IMR-90 (cell line): ENCODE measurements at regions not wholly inside any gene's neighbourhood (a gene's known extent, or its start where the extent isn't known, plus 50 kb on each side); places are given as distances from the start of the nearest gene placed in this dataset.

Source experiments
- ATAC-seq: fragments of 200-7000 bp; cut with Tn5 transposase; 2 replicates; pipeline ENCODE4 v1.9.1; 2020; ENCODE audit warnings: low read depth, mild to moderate bottlenecking, moderate library complexity
- BruUV-seq: library from RNA; stranded (reverse); fragments of 400-500 nt; replicated peaks from 2 replicates; lab custom pipeline; 2021; lab: Mats Ljungman, UMichigan
- CTCF ChIA-PET: fragments of 300-600 bp; formaldehyde crosslinking; extraction: SDS; loops from one replicate; lab custom pipeline; 2021; ENCODE audit warnings: antibody characterized with exemption; lab: Yijun Ruan, JAX
- POLR2A ChIA-PET: fragments of 300-600 bp; sonication (Branson Sonifier 250); formaldehyde crosslinking; loops from one replicate; lab custom pipeline; 2022; ENCODE audit warnings: antibody characterized with exemption; ENCODE audit not compliant: unreplicated experiment; lab: Charles Lee
- DNase-seq: peaks from one replicate; pipeline ENCODE4 v3.0.0; 2013
- H2AFZ ChIP-seq: replicated peaks from 2 replicates; pipeline ENCODE3; 2013; ENCODE audit warnings: low read length, mild to moderate bottlenecking; ENCODE audit not compliant: poor library complexity
- H2AK5ac ChIP-seq: 2 replicates; pipeline ENCODE4 v1.6.1; 2013; ENCODE audit warnings: low read depth, low read length, inconsistent platforms
- H2AK9ac ChIP-seq: replicated peaks from 2 replicates; pipeline ENCODE3; 2013; ENCODE audit warnings: mild to moderate bottlenecking, low read depth, low read length, moderate library complexity; ENCODE audit not compliant: poor library complexity
- H2BK120ac ChIP-seq: 2 replicates; pipeline ENCODE4 v1.6.1; 2013; ENCODE audit warnings: low read depth, low read length, inconsistent platforms
- H2BK15ac ChIP-seq: 3 replicates; pipeline ENCODE4 v1.6.1; 2013; ENCODE audit warnings: low read depth, low read length, inconsistent platforms
- H2BK20ac ChIP-seq: 2 replicates; pipeline ENCODE4 v1.6.1; 2013; ENCODE audit warnings: low read depth, mild to moderate bottlenecking, inconsistent platforms, low read length, moderate library complexity
- H2BK5ac ChIP-seq: 2 replicates; pipeline ENCODE4 v1.6.1; 2013; ENCODE audit warnings: mild to moderate bottlenecking, low read depth, low read length, inconsistent platforms; ENCODE audit not compliant: poor library complexity, severe bottlenecking
- H3K14ac ChIP-seq: replicated peaks from 2 replicates; pipeline ENCODE4 v1.6.1; 2013; ENCODE audit warnings: low read depth, low read length, inconsistent platforms
- H3K18ac ChIP-seq: 2 replicates; pipeline ENCODE4 v1.6.1; 2013; ENCODE audit warnings: low read depth, low read length, control low read depth
- H3K23ac ChIP-seq: 2 replicates; pipeline ENCODE4 v1.6.1; 2013; ENCODE audit warnings: low read depth, low read length, inconsistent platforms
- H3K27ac ChIP-seq: 2 replicates; pipeline ENCODE4 v1.5.1; 2013; ENCODE audit warnings: mild to moderate bottlenecking, control low read depth, low read length; ENCODE audit not compliant: insufficient read depth
- H3K27me3 ChIP-seq: 2 replicates; pipeline ENCODE4 v1.6.1; 2013; ENCODE audit warnings: low read length; ENCODE audit not compliant: control insufficient read depth, insufficient read depth
- H3K36me3 ChIP-seq: 2 replicates; pipeline ENCODE4 v1.6.1; 2013; ENCODE audit warnings: low read length, mixed read lengths; ENCODE audit not compliant: control insufficient read depth, insufficient read depth
- H3K4ac ChIP-seq: 2 replicates; pipeline ENCODE4 v1.6.1; 2013; ENCODE audit warnings: low read depth, low read length, inconsistent platforms
- H3K4me1 ChIP-seq: 2 replicates; pipeline ENCODE4 v1.6.1; 2013; ENCODE audit warnings: low read length, mixed read lengths; ENCODE audit not compliant: control insufficient read depth, insufficient read depth
- H3K4me2 ChIP-seq: 2 replicates; pipeline ENCODE4 v1.6.1; 2013; ENCODE audit warnings: low read depth, mild to moderate bottlenecking, control low read depth, low read length, moderate library complexity
- H3K4me3 ChIP-seq: 2 replicates; pipeline ENCODE4 v1.5.1; 2013; ENCODE audit warnings: low read depth, mild to moderate bottlenecking, control low read depth, low read length, moderate library complexity; ENCODE audit not compliant: insufficient read depth
- H3K56ac ChIP-seq: 2 replicates; pipeline ENCODE4 v1.6.1; 2013; ENCODE audit warnings: low read length, inconsistent platforms; ENCODE audit not compliant: insufficient read depth; ENCODE audit errors: extremely low read depth
- H3K79me1 ChIP-seq, 2 experiments: 2 replicates each; pipeline ENCODE4 v1.6.1; 2013; ENCODE audit warnings: low read length in 2 of 2, inconsistent platforms in 1 of 2, low read depth in 1 of 2
- H3K9ac ChIP-seq: 2 replicates; pipeline ENCODE4 v1.6.1; 2013; ENCODE audit warnings: low read depth, low read length, control low read depth
- H3K9me1 ChIP-seq: 2 replicates; pipeline ENCODE4 v1.6.1; 2013; ENCODE audit warnings: low read length, inconsistent platforms; ENCODE audit not compliant: insufficient read depth
- H3K9me3 ChIP-seq: 2 replicates; pipeline ENCODE4 v1.6.1; 2013; ENCODE audit warnings: low read length; ENCODE audit not compliant: control insufficient read depth, insufficient read depth
- H4K20me1 ChIP-seq: 2 replicates; pipeline ENCODE4 v1.6.1; 2013; ENCODE audit warnings: low read length, inconsistent platforms; ENCODE audit not compliant: insufficient read depth
- H4K5ac ChIP-seq: 2 replicates; pipeline ENCODE4 v1.6.1; 2013; ENCODE audit warnings: mild to moderate bottlenecking, low read depth, low read length, control low read depth
- H4K8ac ChIP-seq, 2 experiments: 2 replicates each; pipeline ENCODE4 v1.6.1; 2013; ENCODE audit warnings: low read depth in 2 of 2, low read length in 2 of 2, control low read depth in 1 of 2, inconsistent platforms in 1 of 2
- H4K91ac ChIP-seq: 2 replicates; pipeline ENCODE4 v1.6.1; 2013; ENCODE audit warnings: low read depth, low read length, inconsistent platforms; ENCODE audit not compliant: insufficient read depth
- CHD1 ChIP-seq: IDR thresholded peaks from 2 replicates; pipeline ENCODE4 v1.6.1; 2012; ENCODE audit warnings: low read depth, low read length, improper control_type of control experiment
- CTCF ChIP-seq: conservative IDR thresholded peaks from 2 replicates; pipeline ENCODE4 v1.5.1; 2012; ENCODE audit warnings: mild to moderate bottlenecking, low read depth, low read length, improper control_type of control experiment
- ELK1 ChIP-seq: fragments of 150-350 bp; IDR thresholded peaks from 2 replicates; pipeline ENCODE4 v1.6.1; 2016; ENCODE audit warnings: low read depth, mild to moderate bottlenecking, low read length, moderate library complexity, borderline replicate concordance
- FOS ChIP-seq: fragments of 150-350 bp; IDR thresholded peaks from 2 replicates; pipeline ENCODE4 v1.6.1; 2016; ENCODE audit warnings: low read depth, low read length
- MAFK ChIP-seq: IDR thresholded peaks from 2 replicates; pipeline ENCODE4 v1.6.1; 2012; ENCODE audit warnings: low read depth, low read length, improper control_type of control experiment
- MXI1 ChIP-seq: IDR thresholded peaks from 2 replicates; pipeline ENCODE4 v1.6.1; 2012; ENCODE audit warnings: low read depth, mild to moderate bottlenecking, low read length, moderate library complexity, borderline replicate concordance
- NFE2L2 ChIP-seq: fragments of 150-350 bp; IDR thresholded peaks from 2 replicates; pipeline ENCODE4 v1.6.1; 2016; ENCODE audit warnings: low read depth, mild to moderate bottlenecking, low read length
- POLR2A ChIP-seq: IDR thresholded peaks from 2 replicates; pipeline ENCODE4 v1.6.1; 2012; ENCODE audit warnings: mild to moderate bottlenecking, low read depth, low read length
- SMC3 ChIP-seq: fragments of 150-350 bp; IDR thresholded peaks from 2 replicates; pipeline ENCODE4 v1.6.1; 2016; ENCODE audit warnings: low read depth, mild to moderate bottlenecking, antibody characterized with exemption, low read length, moderate library complexity
- USF2 ChIP-seq: fragments of 150-350 bp; IDR thresholded peaks from 2 replicates; pipeline ENCODE4 v1.6.1; 2017; ENCODE audit warnings: mild to moderate bottlenecking, antibody characterized with exemption, low read length, low read depth
- WGBS, 2 experiments: methylation state at CpG; one replicate each; pipeline versions ENCODE4 v1.1.5 to v1.1.7; 2013; ENCODE audit warnings: missing lambda C conversion rate in 2 of 2; ENCODE audit not compliant: insufficient read length in 1 of 2; ENCODE audit errors: extremely low coverage in 2 of 2; 5-methylcytosine and 5-hydroxymethylcytosine counted together
- dilution Hi-C: fragments of 300-500 bp; cut with HindIII; formaldehyde crosslinking; loops from one replicate; pipeline ENCODE4 v1.14.3; 2018; ENCODE audit warnings: low sequenced_read_pairs; ENCODE audit not compliant: unreplicated experiment
- in situ Hi-C: fragments of 300-500 bp; cut with MboI; formaldehyde crosslinking; loops from 3 replicates; pipeline ENCODE4 v1.14.3; 2019; ENCODE audit warnings: low sequenced_read_pairs, inconsistent platforms, mixed read lengths
- intact Hi-C: fragments of 100-400 bp; cut with micrococcal nuclease; formaldehyde crosslinking; loops from 2 replicates; pipeline ENCODE4 v1.10.0; 2022

- H3K9me1 ChIP-seq = no peaks in the 10 kb centered on the region
- H3K9ac ChIP-seq = no peak overlapping the region
- no peak overlapping the region for H2AFZ ChIP-seq
- WGBS, 2 experiments = no CpG with 5 or more reads among the region's 4 CpGs
- no peak overlapping the region for H3K18ac ChIP-seq
- no peak overlapping the region for H3K4me3 ChIP-seq
- no peak overlapping the region for H3K27ac ChIP-seq
- no peak overlapping the region for H3K14ac ChIP-seq
- no peak overlapping the region for H2BK5ac ChIP-seq
- H2BK120ac ChIP-seq = no peak overlapping the region
- H3K79me1 ChIP-seq = no peaks in the 10 kb centered on the region
- CTCF ChIA-PET = no interaction called here
- H2AK9ac ChIP-seq = no peak overlapping the region
- H2BK15ac ChIP-seq = no peak overlapping the region
- no peak overlapping the region for H4K8ac ChIP-seq
- H3K4me2 ChIP-seq = no peak overlapping the region
- H3K36me3 ChIP-seq = no peaks in the 10 kb centered on the region
- no TSS peak for BruUV-seq
- intact Hi-C loops = no loop called here
- no peak overlapping the region for H3K23ac ChIP-seq
- POLR2A ChIA-PET = no interaction called here
- in situ Hi-C loops = no loop called here
- no peaks in the 10 kb centered on the region for H4K20me1 ChIP-seq
- no peak for TF ChIP-seq FOS
- no peak for TF ChIP-seq ELK1
- no peak for TF ChIP-seq MAFK
- no peak for TF ChIP-seq NFE2L2
- no peak for TF ChIP-seq POLR2A
- TF ChIP-seq CTCF = no peak
- TF ChIP-seq SMC3 = no peak
- TF ChIP-seq MXI1 = no peak
- no peak for TF ChIP-seq USF2
- no peak for TF ChIP-seq CHD1
- H2AK5ac ChIP-seq = no peak overlapping the region
- no peaks in the 10 kb centered on the region for H3K4me1 ChIP-seq
- no peak overlapping the region for H2BK20ac ChIP-seq
- ATAC-seq (no peak), DNase-seq (no peak)
- H3K9me3 ChIP-seq = peaks cover 3% of the 10 kb centered on the region; the same call in 1 of the 2 replicates
- no peak overlapping the region for H3K56ac ChIP-seq
- dilution Hi-C loops = no loop called here
- H4K91ac ChIP-seq = no peak overlapping the region
- no peak overlapping the region for H3K4ac ChIP-seq
- H4K5ac ChIP-seq = no peak overlapping the region
- H3K27me3 ChIP-seq = no peaks in the 10 kb centered on the region
Measured at GRCh38 chr4:164377277-164377676, 376.7 kb upstream of the SMIM31 start.
